ENCODE measurements at regions not wholly inside any gene's neighbourhood (a gene's known extent, or its start where the extent isn't known, plus 50 kb on each side); places are given as distances from the start of the nearest gene placed in this dataset.
"Not testable (repeated sequence)": the region's sequence is repeated elsewhere in the genome, so short reads cannot be mapped to it uniquely, and the experiment has no call there.

- Mint-ChIP-seq H3K4me1 (ENCODE audit: low read depth) (no peaks in the 10 kb centered on the region), H3K27ac (no peak overlapping the region), H3K9me3 (no peaks in the 10 kb centered on the region), H3K36me3 (ENCODE audit: low read depth) (no peaks in the 10 kb centered on the region), H3K4me3 (no peak overlapping the region), H3K27me3 (ENCODE audit: low read depth) (no peaks in the 10 kb centered on the region)
Observed at GRCh38 chr5:57429513-57430120, 53.0 kb downstream of the ACTBL2 start.

- H3K4me1 Mint-ChIP-seq (ENCODE audit: low read depth); H3K4me3 Mint-ChIP-seq; H3K27ac Mint-ChIP-seq; H3K27me3 Mint-ChIP-seq (ENCODE audit: low read depth); H3K36me3 Mint-ChIP-seq (ENCODE audit: low read depth); H3K9me3 Mint-ChIP-seq: not testable (repeated sequence)
Observed at GRCh38 chr5:57429021-57429420, 53.6 kb downstream of the ACTBL2 start.

DNA sequence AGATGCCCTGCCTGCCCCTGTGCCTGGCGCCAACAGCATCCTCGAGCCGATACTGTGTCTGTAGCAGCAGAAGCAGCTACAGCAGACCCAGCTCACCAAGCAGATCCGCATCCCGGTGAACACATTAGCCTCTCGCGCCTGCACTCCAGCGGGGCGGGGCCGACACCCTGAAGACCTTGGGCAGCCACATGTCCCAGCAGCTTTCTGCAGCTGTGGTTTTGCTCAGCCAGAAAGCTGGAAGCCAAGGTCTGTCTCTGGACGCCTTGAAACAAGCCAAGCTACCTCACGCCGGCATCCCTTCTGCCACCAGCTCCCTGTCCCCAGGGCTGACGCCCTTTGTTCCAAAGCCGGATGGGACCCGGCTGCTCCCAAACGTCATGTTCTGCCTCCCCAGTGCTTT lies 59.6 kb downstream of the ACTBL2 start:
- H3K27me3 Mint-ChIP-seq (ENCODE audit: low read depth) = no peaks in the 10 kb centered on the region
- H3K4me3 Mint-ChIP-seq = no peak overlapping the region
- no peaks in the 10 kb centered on the region for H3K9me3 Mint-ChIP-seq
- no peak overlapping the region for H3K27ac Mint-ChIP-seq
- no peaks in the 10 kb centered on the region for H3K36me3 Mint-ChIP-seq (ENCODE audit: low read depth)
- no peaks in the 10 kb centered on the region for H3K4me1 Mint-ChIP-seq (ENCODE audit: low read depth)

- H3K27me3 Mint-ChIP-seq (ENCODE audit: low read depth) = no peaks in the 10 kb centered on the region
- H3K36me3 Mint-ChIP-seq (ENCODE audit: low read depth) = no peaks in the 10 kb centered on the region
- H3K4me1 Mint-ChIP-seq (ENCODE audit: low read depth) = no peaks in the 10 kb centered on the region
- H3K27ac Mint-ChIP-seq = no peak overlapping the region
- H3K4me3 Mint-ChIP-seq = no peak overlapping the region
- H3K9me3 Mint-ChIP-seq = no peaks in the 10 kb centered on the region
Observed at GRCh38 chr5:57422341-57422740, 60.3 kb downstream of the ACTBL2 start.

DNA sequence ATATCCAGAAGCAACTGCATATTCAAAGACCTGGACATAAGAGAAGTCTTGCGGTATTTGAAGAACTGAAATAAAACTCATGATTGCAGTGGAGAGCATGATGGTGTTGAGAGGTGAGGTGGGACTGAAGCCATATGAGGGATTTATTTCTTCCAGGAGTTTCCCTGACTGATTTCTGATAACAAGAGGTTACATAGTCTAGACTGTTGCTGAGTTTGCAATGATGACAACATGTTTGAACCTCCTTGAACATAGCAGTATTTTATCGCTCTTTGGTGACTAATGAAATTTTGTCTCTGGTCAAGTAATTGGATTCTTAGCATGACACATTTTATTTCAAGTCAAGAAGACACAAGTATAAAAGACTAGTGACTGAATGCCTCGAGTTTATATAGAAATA lies 61.8 kb downstream of the ACTBL2 start:
- Mint-ChIP-seq H3K36me3 (ENCODE audit: low read depth) (no peaks in the 10 kb centered on the region), H3K4me3 (no peak overlapping the region), H3K27ac (no peak overlapping the region), H3K9me3 (no peaks in the 10 kb centered on the region), H3K4me1 (ENCODE audit: low read depth) (no peaks in the 10 kb centered on the region), H3K27me3 (ENCODE audit: low read depth) (no peaks in the 10 kb centered on the region)

DNA sequence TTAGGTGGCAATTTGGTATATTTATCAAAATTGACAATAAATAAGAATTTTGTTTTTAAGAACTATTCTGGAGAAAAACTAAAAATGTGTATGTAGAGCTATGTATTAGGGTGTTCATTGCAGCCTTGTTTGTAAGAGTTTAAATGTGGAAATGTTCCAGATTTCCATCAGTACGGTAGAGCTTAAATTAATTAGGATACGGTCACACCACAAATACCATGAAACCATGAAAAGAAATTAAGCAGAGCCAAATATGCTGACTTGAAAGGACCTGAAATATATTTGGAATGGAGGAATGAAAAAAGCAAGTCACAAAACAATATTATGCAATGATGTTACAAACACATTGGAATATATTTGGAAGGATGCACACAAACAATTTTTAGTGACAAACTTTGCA lies 64.6 kb downstream of the ACTBL2 start:
- no peaks in the 10 kb centered on the region for H3K36me3 Mint-ChIP-seq (ENCODE audit: low read depth)
- no peaks in the 10 kb centered on the region for H3K9me3 Mint-ChIP-seq
- no peak overlapping the region for H3K4me3 Mint-ChIP-seq
- H3K27ac Mint-ChIP-seq = no peak overlapping the region
- H3K4me1 Mint-ChIP-seq (ENCODE audit: low read depth) = no peaks in the 10 kb centered on the region
- H3K27me3 Mint-ChIP-seq (ENCODE audit: low read depth) = no peaks in the 10 kb centered on the region

DNA sequence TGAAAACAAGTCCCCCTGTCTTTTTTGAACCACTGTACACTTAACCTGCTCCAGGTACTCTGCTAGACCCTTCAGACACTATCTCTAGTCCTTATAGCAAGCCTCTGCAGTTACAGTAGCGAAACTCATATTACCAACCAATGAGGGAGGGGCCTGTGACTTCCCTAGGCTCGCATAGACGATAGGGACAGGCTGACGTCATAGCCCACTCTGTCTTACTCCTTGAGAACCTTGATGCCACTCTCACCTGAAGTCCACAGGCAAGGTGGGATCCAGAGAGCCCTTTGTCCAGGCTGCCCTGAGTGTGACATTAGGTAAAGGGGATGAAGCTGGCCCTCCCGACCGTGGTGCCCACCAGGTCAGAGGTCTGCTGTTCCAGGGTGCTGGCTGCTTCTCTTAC lies 65.3 kb downstream of the ACTBL2 start:
- Mint-ChIP-seq H3K27me3 (ENCODE audit: low read depth) (no peaks in the 10 kb centered on the region), H3K9me3 (no peaks in the 10 kb centered on the region), H3K4me3 (no peak overlapping the region), H3K27ac (no peak overlapping the region), H3K4me1 (ENCODE audit: low read depth) (no peaks in the 10 kb centered on the region), H3K36me3 (ENCODE audit: low read depth) (no peaks in the 10 kb centered on the region)

- Mint-ChIP-seq H3K9me3 (no peaks in the 10 kb centered on the region), H3K4me3 (no peak overlapping the region), H3K36me3 (ENCODE audit: low read depth) (no peaks in the 10 kb centered on the region), H3K27ac (no peak overlapping the region), H3K27me3 (ENCODE audit: low read depth) (no peaks in the 10 kb centered on the region), H3K4me1 (ENCODE audit: low read depth) (no peaks in the 10 kb centered on the region)
Observed at GRCh38 chr5:57416278-57416994, 66.2 kb downstream of the ACTBL2 start.

DNA sequence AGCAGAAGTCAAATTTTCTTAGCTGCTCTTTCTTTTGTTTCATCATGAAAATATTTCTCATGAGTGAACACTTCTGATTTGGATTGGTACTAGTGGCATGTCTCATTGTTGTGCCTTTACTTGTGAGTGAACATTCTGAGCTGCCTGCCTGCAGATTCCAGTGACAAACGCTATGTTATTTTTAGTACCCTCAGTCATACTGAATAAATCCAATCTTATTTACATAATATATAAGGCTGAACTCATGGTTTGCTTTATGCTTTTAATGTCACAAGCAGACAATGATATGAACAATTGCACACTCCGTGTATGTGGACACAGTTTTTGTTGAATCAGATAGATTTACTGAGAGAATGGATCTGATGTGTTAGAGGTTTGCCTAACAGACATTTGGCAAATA lies 67.8 kb downstream of the ACTBL2 start:
- H3K27me3 Mint-ChIP-seq (ENCODE audit: low read depth) = no peaks in the 10 kb centered on the region
- H3K4me1 Mint-ChIP-seq (ENCODE audit: low read depth) = no peaks in the 10 kb centered on the region
- no peak overlapping the region for H3K27ac Mint-ChIP-seq
- no peak overlapping the region for H3K4me3 Mint-ChIP-seq
- H3K36me3 Mint-ChIP-seq (ENCODE audit: low read depth) = no peaks in the 10 kb centered on the region
- no peaks in the 10 kb centered on the region for H3K9me3 Mint-ChIP-seq

GRCh38 chr5:57414191-57414590 lies 68.4 kb downstream of the ACTBL2 start:
- H3K27ac Mint-ChIP-seq = no peak overlapping the region
- no peaks in the 10 kb centered on the region for H3K4me1 Mint-ChIP-seq (ENCODE audit: low read depth)
- H3K36me3 Mint-ChIP-seq (ENCODE audit: low read depth) = no peaks in the 10 kb centered on the region

DNA sequence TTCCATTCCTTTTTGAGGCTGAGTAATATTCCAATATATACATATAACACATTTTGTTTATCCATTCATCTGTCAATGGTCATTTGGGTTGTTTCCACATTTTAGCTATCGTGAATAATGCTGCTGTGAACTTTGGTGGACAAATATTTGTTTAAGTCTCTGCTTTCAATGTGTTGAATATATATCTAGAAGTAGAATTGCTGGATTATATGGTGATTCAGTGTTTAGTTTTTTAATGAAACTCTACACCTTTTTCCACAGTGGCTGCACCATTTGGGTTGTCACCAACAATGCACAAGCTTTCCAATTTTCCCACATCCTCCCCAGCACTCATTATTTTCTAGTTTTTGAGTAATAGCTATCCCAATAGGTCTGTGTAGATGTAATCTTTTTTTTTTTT lies 69.5 kb downstream of the ACTBL2 start:
- Mint-ChIP-seq H3K4me1 (ENCODE audit: low read depth) (no peaks in the 10 kb centered on the region), H3K4me3 (no peak overlapping the region), H3K27ac (no peak overlapping the region), H3K36me3 (ENCODE audit: low read depth) (no peaks in the 10 kb centered on the region), H3K27me3 (ENCODE audit: low read depth) (no peaks in the 10 kb centered on the region), H3K9me3 (no peaks in the 10 kb centered on the region)

More at GRCh38 chr5:57414191-57414590, 68.4 kb downstream of the ACTBL2 start:
- no peaks in the 10 kb centered on the region for H3K27me3 Mint-ChIP-seq (ENCODE audit: low read depth)
- H3K9me3 Mint-ChIP-seq = no peaks in the 10 kb centered on the region
- H3K4me3 Mint-ChIP-seq = no peak overlapping the region

- Mint-ChIP-seq H3K4me1 (ENCODE audit: low read depth) (no peaks in the 10 kb centered on the region), H3K27ac (no peak overlapping the region), H3K4me3 (no peak overlapping the region), H3K9me3 (no peaks in the 10 kb centered on the region), H3K27me3 (ENCODE audit: low read depth) (no peaks in the 10 kb centered on the region), H3K36me3 (ENCODE audit: low read depth) (no peaks in the 10 kb centered on the region)
Observed at GRCh38 chr5:57412680-57413079, 69.9 kb downstream of the ACTBL2 start.

DNA sequence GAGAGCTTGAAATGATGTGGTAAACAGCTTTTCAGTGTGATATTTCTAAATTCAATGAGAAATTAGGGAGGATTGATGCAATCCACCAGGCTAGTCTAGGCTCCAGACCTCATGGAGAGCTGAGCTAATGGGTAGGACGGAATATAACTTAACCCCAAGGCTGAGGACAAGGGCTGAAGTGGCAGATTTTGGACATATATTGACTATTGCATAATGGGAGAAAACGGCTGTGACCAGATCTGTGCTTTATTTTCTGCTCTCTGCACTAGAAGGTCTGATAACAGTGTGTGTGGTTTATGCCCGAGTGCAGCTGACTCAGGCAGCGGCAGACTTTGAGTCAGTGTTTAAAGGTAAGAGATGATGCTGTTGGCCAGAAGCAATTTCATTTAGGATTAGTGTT lies 70.6 kb downstream of the ACTBL2 start:
- H3K4me3 Mint-ChIP-seq = no peak overlapping the region
- H3K27me3 Mint-ChIP-seq (ENCODE audit: low read depth) = no peaks in the 10 kb centered on the region
- H3K9me3 Mint-ChIP-seq = no peaks in the 10 kb centered on the region
- no peaks in the 10 kb centered on the region for H3K36me3 Mint-ChIP-seq (ENCODE audit: low read depth)
- H3K27ac Mint-ChIP-seq = no peak overlapping the region
- no peaks in the 10 kb centered on the region for H3K4me1 Mint-ChIP-seq (ENCODE audit: low read depth)

- Mint-ChIP-seq H3K27me3 (ENCODE audit: low read depth) (no peaks in the 10 kb centered on the region), H3K27ac (no peak overlapping the region), H3K4me1 (ENCODE audit: low read depth) (no peaks in the 10 kb centered on the region), H3K4me3 (no peak overlapping the region), H3K36me3 (ENCODE audit: low read depth) (no peaks in the 10 kb centered on the region), H3K9me3 (no peaks in the 10 kb centered on the region)
Observed at GRCh38 chr5:57410374-57411320, 72.0 kb downstream of the ACTBL2 start.

GRCh38 chr5:57408714-57409113 lies 73.9 kb downstream of the ACTBL2 start:
- Mint-ChIP-seq H3K27ac (no peak overlapping the region), H3K4me1 (ENCODE audit: low read depth) (no peaks in the 10 kb centered on the region), H3K27me3 (ENCODE audit: low read depth) (no peaks in the 10 kb centered on the region), H3K4me3 (no peak overlapping the region), H3K9me3 (no peaks in the 10 kb centered on the region), H3K36me3 (ENCODE audit: low read depth) (no peaks in the 10 kb centered on the region)
